Stimulated activated CD4-positive, alpha-beta T cell treated with anti-CD3 and anti-CD28 coated beads, TNF-alpha, amount 100 ng/mL, for 4 hours (primary cell): ENCODE measurements at regions not wholly inside any gene's neighbourhood (a gene's known extent, or its start where the extent isn't known, plus 50 kb on each side); places are given as distances from the start of the nearest gene placed in this dataset.

Source experiments
- DNase-seq, 3 experiments: peaks; one replicate each; pipeline ENCODE4 v3.0.0-alpha.2; 2020; ENCODE audit warnings: low read depth in 3 of 3

- no peak for DNase-seq
Observed at GRCh38 chr10:78706726-78707540, 361.8 kb upstream of the ZMIZ1 start.

DNA sequence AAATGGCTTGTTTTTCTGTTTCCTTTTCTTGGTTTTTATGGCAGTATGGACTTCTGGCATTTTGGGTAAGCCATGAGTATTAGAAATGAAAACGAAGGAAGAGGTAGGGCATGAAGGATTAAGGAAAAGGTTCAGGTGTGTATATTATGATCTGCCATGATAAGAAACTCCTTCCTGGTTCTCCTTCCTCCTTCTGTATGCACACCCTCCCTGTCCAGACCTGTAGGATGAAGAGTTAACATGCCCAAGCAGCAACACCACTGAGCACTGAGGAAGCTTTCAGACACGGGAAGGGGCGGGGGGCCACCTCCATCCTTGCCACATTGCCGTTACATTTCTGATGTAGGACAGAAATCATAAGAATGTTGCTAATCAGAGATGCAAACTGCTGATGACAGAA, 361.0 kb upstream of the ZMIZ1 start:
- DNase-seq: no peak

DNA sequence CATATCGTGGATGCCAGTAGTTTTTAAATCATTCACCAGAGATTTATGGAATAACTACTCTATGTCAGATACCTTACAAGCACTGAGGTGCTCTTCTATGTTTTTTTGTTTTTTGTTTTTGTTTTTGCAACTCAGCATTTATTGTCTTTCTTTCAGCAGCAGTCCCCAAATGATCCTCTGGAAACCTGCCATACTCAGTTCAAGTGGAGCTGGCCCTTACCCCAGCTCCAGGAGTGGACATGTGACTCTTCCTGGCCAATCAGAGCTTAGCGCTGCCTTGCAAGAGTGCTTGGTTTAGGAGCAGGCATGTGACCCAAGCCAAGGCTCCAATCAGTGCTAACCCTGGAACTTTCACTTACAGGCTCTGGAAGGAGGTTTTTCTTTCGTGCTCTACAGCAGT, 356.6 kb upstream of the ZMIZ1 start:
- no peak for DNase-seq

GRCh38 chr10:78713659-78714058, 355.1 kb upstream of the ZMIZ1 start:
- no peak for DNase-seq

DNA sequence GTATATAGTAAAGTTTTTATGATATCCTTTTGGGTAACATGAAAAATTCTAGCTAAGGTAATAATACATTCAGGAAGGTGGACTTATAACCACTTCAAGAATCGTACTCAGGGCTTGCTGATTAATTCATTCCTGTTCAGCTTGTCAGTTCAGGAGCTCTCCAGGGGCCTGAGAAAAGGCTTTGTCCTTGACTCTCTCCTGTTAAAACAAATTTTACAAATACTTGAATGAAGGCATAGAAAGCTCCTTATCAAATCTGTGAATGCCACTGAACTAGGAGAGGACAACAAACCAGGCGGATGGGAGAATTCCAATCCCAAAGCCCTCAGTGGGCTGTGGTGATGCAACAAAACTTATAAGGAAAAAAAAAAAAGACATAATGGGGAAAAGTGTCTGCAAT, 354.5 kb upstream of the ZMIZ1 start:
- no peak for DNase-seq

DNA sequence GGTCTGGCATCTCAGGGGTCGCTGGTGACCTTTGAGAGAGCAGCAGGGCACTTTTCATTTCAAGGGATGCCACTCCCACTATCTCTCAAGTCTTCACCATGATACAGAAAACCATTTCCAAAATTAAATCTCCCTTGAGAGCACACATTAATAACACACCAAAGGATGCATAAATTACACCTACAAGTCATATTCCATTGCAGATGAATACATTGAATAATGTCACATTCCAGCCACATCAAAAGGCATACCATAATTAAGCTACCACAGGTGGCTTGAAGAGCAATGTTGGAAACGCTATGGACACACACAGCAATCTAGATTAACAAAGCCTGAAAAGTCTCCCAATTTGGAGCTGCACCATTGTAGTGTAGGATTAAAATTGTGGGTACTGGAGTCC, 353.3 kb upstream of the ZMIZ1 start:
- no peak for DNase-seq

DNA sequence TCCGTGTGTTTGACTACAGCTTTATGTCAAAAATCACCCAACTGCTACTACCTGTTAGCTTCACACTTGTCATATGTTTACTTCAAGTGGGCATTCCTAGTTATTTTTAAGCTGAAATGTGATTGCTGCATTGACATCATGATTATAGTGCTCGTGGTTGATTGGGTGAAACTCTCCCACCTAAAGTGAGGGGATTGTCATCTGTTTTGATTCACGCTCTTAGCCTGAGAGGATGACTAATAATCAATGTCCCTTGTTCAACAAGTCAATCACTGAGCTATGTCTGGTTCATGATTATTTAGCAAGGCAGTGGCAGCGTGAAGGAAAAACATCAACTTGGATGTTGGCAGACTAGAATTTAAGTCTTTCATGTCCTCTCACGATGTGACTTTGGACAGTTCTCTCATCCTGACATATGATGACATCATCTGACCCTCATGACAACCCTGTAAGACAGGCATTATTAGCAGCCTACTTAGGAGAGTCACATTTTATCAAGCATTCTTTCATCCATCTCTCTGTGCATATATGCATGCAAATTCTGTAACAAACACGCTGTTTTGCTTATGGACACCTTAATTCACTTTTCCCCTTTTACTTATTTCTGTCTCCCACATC, 352.6 kb upstream of the ZMIZ1 start:
- no peak for DNase-seq

DNA sequence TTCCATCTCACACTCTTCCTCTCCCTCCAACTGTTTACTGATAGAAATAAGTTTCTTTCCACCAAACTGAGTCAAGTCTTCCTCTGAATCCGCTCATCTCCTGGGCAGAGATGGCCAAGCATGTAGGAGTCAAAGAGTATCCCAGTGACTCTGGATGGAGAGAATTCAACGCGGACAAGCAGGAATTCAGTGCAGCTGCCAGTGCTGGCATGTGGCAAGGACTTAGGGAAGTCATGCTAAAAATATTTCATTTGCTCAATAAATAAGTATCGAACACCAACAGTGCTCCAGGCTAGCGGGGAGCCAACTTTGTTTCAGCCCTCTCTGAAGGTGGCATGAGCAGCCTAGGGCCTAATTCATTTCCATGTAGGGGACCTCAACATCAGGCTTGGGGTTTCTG, 351.6 kb upstream of the ZMIZ1 start:
- no peak for DNase-seq

DNA sequence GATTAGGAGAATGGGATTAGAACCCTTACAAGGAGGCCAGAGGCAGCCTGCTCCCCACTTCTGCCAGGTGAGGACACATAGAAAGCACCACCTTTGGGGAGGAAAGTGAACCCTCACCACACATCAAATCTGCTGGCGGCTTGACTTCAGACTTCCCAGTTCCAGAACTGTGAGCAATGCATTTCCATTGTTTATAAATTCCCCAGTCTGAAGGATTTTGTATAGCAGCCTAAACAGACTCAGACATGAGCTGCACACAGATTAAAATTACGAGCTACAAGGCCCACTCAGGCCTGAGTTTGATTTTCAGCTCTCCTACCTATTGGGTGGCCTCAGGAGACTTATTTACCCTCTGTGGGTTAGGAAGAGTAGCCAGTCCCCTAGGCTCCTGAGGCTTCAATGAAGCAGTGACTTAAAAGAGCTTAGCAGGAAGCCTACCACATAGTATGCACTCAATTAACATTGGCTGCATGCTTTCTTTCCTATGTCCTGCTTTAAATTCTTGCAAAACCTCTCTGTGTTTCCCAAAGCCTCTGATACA, 350.7 kb upstream of the ZMIZ1 start:
- no peak for DNase-seq

DNA sequence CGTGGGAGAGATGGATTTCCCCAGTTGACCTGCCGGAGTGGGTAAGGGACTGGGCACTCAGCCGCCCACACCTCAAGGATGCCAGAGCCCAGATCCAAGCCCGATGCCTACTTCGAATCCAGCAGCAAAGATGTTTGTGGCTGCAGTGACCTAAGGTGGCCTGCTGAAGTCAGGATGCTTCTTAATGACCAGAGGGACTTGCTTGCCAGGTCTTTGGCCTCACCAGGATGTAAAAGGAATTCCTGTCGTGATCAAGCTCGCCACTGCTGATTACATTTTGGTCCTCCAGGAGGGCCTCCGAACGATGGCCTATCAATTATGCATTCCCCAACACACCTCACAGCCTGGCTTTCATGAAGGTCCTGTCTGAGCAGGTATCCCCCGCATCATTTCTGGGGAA, 349.5 kb upstream of the ZMIZ1 start:
- DNase-seq: no peak

DNA sequence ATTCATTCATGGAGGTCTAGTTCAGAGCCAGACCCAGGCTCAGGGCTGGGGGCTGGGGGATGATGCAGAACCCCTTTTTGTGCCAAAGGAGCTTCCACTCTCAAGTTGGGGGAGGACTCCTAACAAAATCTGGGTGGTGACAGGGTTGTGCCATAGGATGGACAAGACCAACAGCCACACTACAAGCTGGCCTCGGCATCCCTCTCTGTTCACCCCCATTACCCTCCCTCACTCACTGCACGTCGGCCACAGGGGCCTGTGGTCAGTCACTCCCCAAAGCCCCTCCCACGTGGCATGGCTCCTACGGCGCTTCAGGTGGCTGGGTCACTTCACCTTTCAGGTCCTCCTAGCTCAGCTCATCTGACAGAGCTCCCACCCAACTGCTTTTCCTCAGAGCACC, 348.7 kb upstream of the ZMIZ1 start:
- no peak for DNase-seq

DNA sequence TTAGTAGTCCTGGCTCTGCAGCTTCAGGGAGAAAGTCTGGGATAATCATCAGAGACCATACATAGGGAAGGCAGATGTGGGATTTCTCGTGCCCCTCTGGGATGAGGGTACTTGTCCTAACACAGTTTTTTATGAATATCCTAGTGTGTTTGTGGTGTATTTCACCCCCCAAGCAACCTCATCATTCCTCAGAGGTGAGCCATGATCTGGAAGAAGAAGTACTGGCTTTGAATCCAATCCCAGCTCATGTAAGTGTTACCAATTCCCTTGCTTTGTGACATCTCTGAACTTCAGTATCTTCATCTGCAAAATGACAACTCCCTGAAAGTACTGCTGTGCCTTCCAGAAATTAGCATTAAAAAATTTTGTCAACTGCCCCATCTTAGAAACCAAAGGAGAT, 347.5 kb upstream of the ZMIZ1 start:
- DNase-seq: no peak

DNA sequence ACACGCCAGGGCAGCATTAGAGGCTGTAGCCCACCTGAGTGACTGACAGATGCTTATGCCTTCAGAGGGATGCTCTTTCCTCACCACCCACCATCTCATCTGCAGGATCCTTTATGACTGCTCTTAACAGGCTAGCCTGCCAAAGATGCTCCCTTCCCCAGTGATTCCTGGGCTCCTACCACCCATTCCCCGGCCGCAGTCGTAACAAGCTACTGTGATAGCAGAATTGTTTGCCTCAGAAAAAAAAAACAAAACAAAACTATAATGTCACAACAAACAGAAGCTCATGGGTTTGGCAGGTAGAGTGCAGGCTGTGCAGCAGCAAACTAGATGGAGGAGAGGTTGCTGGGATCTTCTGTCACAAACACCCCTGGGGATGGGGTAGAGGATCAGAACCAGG, 343.9 kb upstream of the ZMIZ1 start:
- no peak for DNase-seq

GRCh38 chr10:78726171-78726570, 342.6 kb upstream of the ZMIZ1 start:
- no peak for DNase-seq

- no peak for DNase-seq
Observed at GRCh38 chr10:78727251-78727650, 341.5 kb upstream of the ZMIZ1 start.

GRCh38 chr10:78727728-78728127, 341.0 kb upstream of the ZMIZ1 start:
- DNase-seq: no peak

DNA sequence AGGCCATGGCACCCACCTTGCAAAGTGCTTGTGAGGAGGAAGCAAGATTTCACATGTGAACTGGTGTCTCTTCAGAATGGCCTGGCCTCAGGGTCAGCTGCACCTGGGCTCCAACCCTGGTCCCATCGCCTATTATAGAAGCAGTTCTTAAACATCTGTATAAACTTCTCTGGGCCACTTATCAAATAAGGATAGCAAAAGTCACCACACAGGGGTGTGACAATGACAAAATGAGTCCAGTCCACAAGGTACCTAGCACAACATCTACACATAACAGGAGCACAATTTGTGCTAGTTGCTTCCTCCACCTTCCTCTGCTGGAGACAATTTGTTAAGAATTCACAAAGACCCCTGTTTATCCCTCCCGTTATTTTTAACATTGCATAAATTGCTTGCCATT, 340.6 kb upstream of the ZMIZ1 start:
- DNase-seq: no peak

DNA sequence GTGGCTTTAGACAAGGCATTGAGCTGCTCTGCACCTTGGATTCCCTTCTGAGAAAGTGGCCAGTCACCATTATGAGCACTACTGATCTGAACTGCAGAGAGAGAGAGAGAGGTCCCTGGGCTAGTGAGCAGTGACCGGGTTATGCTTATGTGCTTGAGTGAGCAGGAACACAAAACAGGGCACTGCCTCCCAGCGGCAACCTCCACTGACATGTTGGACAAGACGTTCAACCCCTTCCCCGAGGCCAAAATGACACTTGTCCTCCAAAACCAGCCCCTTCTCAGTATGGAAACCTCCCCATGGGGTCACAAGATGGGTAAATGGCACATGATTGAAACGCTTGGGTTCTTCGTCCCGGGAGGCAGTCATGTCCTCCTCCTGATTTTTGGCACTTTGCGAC, 339.4 kb upstream of the ZMIZ1 start:
- DNase-seq: no peak

GRCh38 chr10:78729800-78730199, 339.0 kb upstream of the ZMIZ1 start:
- no peak for DNase-seq

DNA sequence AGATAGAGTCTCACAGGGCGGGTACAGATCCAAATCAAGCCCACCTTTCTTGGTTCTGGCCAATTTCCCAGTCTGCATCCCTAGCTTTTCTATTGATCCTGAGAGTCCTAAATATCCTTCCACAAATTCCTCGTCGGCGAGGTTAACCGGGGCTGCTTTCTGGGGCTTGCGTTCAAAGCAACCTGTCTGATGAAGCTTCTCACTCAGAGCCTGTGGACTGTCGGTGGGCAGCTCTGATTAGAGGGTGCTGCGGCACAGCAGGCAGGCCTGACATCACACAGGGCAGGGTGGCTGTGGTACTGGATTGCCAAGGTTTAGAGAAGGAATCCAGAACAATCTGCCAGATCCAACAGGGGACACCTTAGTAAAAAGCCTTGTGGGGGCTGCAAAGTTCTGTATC, 338.0 kb upstream of the ZMIZ1 start:
- no peak for DNase-seq

DNA sequence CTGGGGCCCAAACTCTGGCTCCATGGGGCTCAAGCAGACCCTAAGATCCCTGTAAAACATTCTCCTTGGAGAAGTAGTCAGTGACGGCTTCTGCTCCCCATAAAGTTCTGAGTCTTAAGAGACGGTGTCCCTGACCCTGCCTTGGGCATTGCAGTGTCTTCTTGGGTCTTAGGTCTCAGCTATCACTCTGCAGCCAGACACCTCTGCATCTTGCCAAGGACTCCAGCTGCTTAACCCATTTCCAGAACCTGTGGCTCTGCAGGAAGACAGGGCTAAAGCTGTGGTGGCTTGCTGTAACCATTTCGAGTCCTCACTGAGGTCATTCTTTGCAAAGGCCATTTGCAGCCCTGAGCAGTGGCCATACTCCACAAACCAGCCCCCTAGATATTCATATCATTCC, 337.1 kb upstream of the ZMIZ1 start:
- DNase-seq: no peak

GRCh38 chr10:78732381-78732780, 336.4 kb upstream of the ZMIZ1 start:
- no peak for DNase-seq

DNA sequence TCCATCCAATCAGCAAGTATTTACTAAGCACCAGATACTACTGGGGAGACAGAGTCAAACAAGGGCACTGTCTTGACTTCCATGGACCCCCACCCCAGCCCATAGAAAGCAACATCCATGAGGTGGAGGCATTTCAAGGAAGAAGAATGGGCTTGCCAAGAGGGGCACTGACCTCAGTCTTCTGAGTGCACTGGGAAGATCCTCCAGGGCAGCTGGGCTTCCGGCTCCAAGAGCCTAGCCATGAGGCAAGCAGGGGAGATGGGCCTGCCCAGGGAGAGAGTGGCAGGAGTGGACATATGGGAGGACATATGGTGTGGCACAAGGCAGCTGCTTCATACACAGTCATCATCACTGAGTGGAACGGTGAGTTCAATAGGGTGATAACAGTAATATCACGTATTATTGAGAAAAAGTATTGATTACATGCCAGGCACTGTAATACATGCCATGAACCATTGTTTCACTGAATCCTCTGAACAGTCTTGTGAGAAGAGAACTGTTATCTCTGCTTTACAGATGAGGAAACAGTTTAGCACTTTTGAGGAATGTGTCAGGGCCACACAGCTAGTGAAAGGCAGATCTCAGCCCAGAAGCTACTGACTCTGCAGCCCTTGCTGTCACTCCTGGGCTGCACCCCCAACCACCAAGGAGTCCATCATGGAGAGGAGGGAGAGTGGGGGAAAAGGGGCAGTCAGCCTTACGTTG, 331.7 kb upstream of the ZMIZ1 start:
- DNase-seq: no peak
